NCI-H524 (cell line): ENCODE measurements at regions not wholly inside any gene's neighbourhood (a gene's known extent, or its start where the extent isn't known, plus 50 kb on each side); places are given as distances from the start of the nearest gene placed in this dataset.

ENCODE experiments used
- DNase-seq, 2 experiments: peaks; one replicate each; lab custom pipeline; 2025; lab: John Stamatoyannopoulos, UW

- no peak for DNase-seq
Observed at GRCh38 chr4:62901101-62901500, 1508.1 kb downstream of the TECRL start.

DNA sequence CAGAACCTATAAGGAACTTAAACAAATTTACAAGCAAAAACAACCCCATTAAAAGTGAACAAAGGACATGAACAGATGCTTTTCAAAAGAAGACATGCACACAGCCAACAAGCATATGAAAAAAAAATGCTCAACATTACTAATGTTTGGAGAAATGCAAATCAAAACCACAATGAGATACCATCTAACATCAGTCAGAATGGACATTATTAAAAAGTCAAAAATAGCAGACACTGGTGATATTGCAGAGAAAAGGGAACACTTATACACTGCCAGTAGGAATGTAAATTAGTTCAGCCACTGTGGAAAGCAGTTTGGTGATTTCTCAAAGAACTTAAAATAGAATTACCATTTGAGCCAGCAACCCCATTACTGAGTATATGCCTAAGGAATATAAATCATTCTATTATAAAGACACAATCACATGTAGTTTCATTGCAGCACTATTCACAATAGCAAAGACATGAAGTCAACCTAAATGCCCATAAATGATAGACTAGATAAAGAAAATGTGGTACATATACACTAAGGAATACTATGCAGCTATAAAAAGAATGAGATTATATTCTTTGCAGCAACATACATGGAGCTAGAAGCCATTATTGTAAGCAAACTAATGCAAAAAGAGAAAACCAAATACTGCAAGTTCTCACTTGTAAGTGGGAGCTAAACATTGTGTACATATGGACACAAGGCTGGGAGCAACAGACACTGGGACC lies 1509.4 kb downstream of the TECRL start:
- no peak for DNase-seq

DNA sequence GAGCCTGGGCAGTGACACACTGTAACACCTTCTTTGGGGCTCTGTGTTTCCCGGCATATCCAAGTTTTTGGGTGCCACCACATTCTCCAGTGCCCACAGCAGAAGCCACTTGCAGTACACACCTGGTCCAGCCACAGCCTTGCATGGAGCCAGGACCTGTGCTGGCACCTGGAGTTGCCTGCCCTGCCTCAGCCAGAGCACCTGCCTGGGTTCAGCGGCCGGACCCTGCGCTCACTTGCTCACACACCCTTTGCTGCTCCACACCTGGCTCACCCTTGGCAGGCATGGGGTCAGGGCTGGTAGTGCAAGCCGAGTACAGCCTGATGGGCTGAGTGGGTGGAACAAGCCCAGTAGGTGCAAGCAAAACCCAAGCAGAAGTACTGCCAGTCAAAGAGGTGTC lies 1511.1 kb downstream of the TECRL start:
- DNase-seq: no peak

DNA sequence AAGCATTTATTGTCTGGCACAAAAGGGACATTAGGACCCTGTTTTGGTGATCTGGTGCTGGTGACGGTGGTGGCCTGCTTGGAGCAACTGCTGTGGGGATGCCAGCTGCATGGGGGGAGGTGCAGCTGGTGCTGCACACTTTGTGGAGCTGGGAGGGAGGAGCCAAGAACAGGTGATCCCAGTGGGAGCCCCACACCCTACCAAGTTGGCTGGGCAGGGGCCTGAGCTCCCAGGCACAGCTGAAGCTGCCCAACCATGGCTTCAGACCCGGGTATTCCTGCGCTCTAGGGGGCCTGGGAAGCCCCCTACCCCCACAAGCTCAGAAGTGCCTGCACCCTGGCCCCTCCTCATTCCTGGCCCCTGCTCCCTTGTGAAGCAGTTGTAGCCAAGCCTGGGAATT lies 1512.5 kb downstream of the TECRL start:
- DNase-seq: no peak

- DNase-seq: no peak
Observed at GRCh38 chr4:62881901-62882300, 1527.3 kb downstream of the TECRL start.

DNA sequence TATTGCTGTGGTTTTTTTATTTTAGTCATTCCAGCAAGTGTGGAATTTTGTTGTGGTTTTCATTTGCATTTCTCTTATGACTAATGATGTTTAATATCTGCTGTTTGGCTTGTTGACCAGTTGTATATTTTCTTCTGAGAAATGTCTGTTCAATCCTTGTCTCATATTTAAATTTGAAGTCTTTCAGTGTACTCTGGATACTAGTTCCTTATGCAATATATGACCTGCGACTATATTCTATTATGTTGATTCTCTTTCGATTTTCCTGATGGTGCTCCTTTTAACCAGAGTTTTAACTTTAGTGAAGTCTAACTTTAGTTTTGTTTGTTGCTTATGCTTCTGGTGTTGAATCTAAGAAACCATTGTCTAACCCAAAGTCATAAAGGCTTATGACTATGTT lies 1528.0 kb downstream of the TECRL start:
- no peak for DNase-seq

- DNase-seq: no peak
Observed at GRCh38 chr4:62872856-62873255, 1536.4 kb downstream of the TECRL start.

DNA sequence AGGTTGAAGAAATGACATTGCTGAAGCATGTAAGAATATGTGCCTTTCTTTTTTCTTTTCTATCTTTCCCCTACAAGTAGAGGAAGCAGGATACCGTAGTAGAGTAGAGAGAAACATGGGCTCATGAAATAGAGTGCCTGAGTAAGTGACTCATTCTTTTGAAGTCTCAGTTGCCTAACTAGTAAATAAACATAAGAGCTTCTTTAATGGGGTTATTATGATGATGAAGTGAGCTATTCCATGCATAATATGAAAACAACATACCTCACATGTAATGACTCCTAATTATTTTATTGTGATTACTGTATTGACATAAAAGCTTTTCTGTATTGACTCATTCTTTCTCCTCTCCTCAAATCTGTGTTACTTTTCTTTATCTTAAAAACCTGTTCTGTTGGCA lies 1538.2 kb downstream of the TECRL start:
- no peak for DNase-seq

GRCh38 chr4:62870451-62870850 lies 1538.8 kb downstream of the TECRL start:
- no peak for DNase-seq

GRCh38 chr4:62865261-62865660 lies 1544.0 kb downstream of the TECRL start:
- no peak for DNase-seq

GRCh38 chr4:62849696-62850095 lies 1559.6 kb downstream of the TECRL start:
- no peak for DNase-seq

DNA sequence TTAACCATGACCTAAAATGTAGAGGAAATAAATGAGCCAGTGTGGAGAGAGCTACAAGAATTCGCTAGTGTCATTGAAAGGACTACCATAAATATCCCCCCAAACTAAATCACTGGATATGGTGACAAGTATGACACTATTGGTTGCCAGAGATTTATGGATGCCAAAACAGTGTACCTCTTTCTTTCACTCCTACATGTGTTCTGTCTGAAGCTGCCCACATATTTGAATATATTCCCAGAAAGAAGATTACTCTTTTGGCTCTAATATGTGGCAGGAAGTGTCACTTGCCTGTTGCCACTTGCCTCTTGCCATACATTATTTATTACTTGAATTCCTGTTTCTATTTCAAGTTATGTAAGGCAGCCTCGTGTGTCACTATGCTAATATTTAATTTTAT lies 1573.6 kb downstream of the TECRL start:
- no peak for DNase-seq

- peak; percentile 27 to 75 for DNase-seq
Observed at GRCh38 chr4:62822306-62822705, 1586.9 kb downstream of the TECRL start.

GRCh38 chr4:62816566-62816965 lies 1592.7 kb downstream of the TECRL start:
- peak in 1 of 2 experiments; percentile 5 for DNase-seq

GRCh38 chr4:62814510-62815047 lies 1594.7 kb downstream of the TECRL start:
- no peak for DNase-seq

- DNase-seq: no peak
Observed at GRCh38 chr4:62806816-62807215, 1602.4 kb downstream of the TECRL start.

GRCh38 chr4:62804075-62804474 lies 1603.9 kb downstream of the ADGRL3 start:
- DNase-seq: no peak

DNA sequence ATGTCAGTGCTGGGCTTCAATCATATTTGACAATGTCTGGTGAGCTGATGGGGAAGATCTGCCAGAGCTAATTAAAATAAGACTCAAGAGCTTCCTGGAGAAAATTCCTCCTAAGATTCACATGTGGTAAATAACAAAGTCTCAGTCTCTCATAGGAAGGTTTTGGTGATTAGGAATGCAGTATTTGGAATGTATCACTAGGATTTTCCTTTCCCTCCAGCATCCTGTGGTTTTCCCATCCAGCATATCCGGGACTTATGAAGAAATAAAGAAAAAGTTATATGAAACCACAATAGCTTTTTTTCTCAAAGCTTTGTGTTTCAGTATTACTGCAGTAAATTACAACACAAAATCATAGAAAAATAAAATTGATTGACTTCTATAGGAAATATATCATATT lies 1597.1 kb downstream of the ADGRL3 start:
- DNase-seq: no peak

- peak in 1 of 2 experiments; percentile 7 for DNase-seq
Observed at GRCh38 chr4:62791386-62791785, 1591.3 kb downstream of the ADGRL3 start.

DNA sequence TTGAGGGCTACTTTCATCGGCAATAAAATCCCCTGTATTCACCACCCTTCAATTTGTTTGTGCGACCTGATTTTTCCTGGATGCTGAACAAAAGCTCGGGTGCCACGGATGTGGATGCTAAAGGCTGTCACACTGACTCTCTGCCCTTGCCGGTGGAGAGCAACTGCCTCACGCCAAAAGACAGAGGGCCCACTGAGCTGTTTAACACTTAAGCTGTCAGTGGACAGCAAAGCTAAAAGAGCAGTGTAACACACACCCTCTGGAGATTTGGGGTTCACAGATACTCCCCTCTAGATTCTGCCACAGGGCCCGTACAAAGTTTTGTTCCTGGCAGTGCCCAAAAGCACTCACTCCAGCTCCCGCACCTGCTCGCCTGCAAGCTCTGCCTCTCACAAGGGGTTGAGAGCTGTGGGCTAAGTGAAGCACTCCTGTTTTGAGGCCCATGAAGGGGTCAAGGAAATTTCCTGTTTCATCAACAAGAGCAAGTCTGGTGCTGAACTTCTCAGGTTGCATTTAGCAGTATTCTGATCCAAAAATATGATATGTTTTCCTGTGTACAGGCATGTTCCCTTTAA lies 1571.9 kb downstream of the ADGRL3 start:
- DNase-seq: no peak

- DNase-seq: no peak
Observed at GRCh38 chr4:62740296-62740695, 1540.2 kb downstream of the ADGRL3 start.

GRCh38 chr4:62717154-62717553 lies 1517.0 kb downstream of the ADGRL3 start:
- DNase-seq: no peak

DNA sequence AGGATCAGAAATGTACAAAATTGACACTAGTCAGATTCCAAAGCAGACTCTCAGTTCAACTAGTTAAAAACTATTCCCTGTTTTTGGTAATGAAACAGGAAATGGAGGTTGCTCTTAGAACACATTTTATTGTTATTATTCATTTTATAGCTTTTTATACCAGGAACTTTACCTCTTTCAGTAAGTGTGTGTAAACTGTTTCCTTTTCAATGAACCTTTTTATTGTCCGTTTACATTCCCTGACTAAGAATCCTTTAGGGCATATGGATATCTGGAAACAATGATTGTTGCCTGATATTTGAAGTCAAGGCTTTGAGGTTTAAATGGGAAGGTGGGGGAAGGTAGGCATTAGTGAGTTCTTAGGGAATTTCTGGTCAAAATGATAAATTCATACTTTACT lies 1511.4 kb downstream of the ADGRL3 start:
- DNase-seq: no peak
